HG03025 (cell line): ENCODE measurements at regions not wholly inside any gene's neighbourhood (a gene's known extent, or its start where the extent isn't known, plus 50 kb on each side); places are given as distances from the start of the nearest gene placed in this dataset.
"Not testable (repeated sequence)": the region's sequence is repeated elsewhere in the genome, so short reads cannot be mapped to it uniquely, and the experiment has no call there.

ENCODE experiments used
- ATAC-seq: cut with Tn5 transposase; IDR thresholded peaks from one replicate; pipeline ENCODE4 v1.9.1; 2021; ENCODE audit warnings: mild to moderate bottlenecking, moderate library complexity; ENCODE audit not compliant: unreplicated experiment, low FRiP score

GRCh38 chr5:116731432-116731831 is 156.8 kb upstream of the SEMA6A start:
- no peak for ATAC-seq

GRCh38 chr5:116730706-116731105 is 156.1 kb upstream of the SEMA6A start:
- ATAC-seq: no peak

GRCh38 chr5:116730185-116730584 is 155.6 kb upstream of the SEMA6A start:
- no peak for ATAC-seq

GRCh38 chr5:116727248-116727647 is 152.6 kb upstream of the SEMA6A start:
- ATAC-seq: no peak

- not testable (repeated sequence) for ATAC-seq
Observed at GRCh38 chr5:116726180-116726579, 151.6 kb upstream of the SEMA6A start.

- ATAC-seq: no peak
Observed at GRCh38 chr5:116724971-116725370, 150.3 kb upstream of the SEMA6A start.

- no peak for ATAC-seq
Observed at GRCh38 chr5:116722651-116723050, 148.0 kb upstream of the SEMA6A start.

GRCh38 chr5:116719106-116719505 is 144.5 kb upstream of the SEMA6A start:
- ATAC-seq: no peak

GRCh38 chr5:116718317-116718716 is 143.7 kb upstream of the SEMA6A start:
- ATAC-seq: no peak

- ATAC-seq: no peak
Observed at GRCh38 chr5:116709082-116709481, 134.5 kb upstream of the SEMA6A start.

GRCh38 chr5:116705121-116705519 is 130.5 kb upstream of the SEMA6A start:
- not testable (repeated sequence) for ATAC-seq

GRCh38 chr5:116703941-116704340 is 129.3 kb upstream of the SEMA6A start:
- no peak for ATAC-seq

GRCh38 chr5:116703328-116703727 is 128.7 kb upstream of the SEMA6A start:
- ATAC-seq: no peak

- ATAC-seq: no peak
Observed at GRCh38 chr5:116702776-116703175, 128.2 kb upstream of the SEMA6A start.

GRCh38 chr5:116699332-116699731 is 124.7 kb upstream of the SEMA6A start:
- no peak for ATAC-seq

GRCh38 chr5:116696366-116696765 is 121.7 kb upstream of the SEMA6A start:
- peak; percentile 74 for ATAC-seq

GRCh38 chr5:116695681-116696080 is 121.1 kb upstream of the SEMA6A start:
- no peak for ATAC-seq

- no peak for ATAC-seq
Observed at GRCh38 chr5:116686438-116686837, 111.8 kb upstream of the SEMA6A start.

- no peak for ATAC-seq
Observed at GRCh38 chr5:116685931-116686330, 111.3 kb upstream of the SEMA6A start.

- ATAC-seq: no peak
Observed at GRCh38 chr5:116685069-116685468, 110.4 kb upstream of the SEMA6A start.

GRCh38 chr5:116681334-116682013 is 106.9 kb upstream of the SEMA6A start:
- peak; percentile 92 for ATAC-seq

GRCh38 chr5:116675626-116675910 is 100.9 kb upstream of the SEMA6A start:
- ATAC-seq: no peak
